BE2C (cell line): ENCODE measurements at regions not wholly inside any gene's neighbourhood (a gene's known extent, or its start where the extent isn't known, plus 50 kb on each side); places are given as distances from the start of the nearest gene placed in this dataset.
"Not testable (repeated sequence)": the region's sequence is repeated elsewhere in the genome, so short reads cannot be mapped to it uniquely, and the experiment has no call there.

ENCODE experiments used
- DNase-seq: peaks from one replicate; pipeline ENCODE4 v3.0.0-alpha.2; 2020
- H3K27me3 ChIP-seq: fragments of 250-450 bp; sonication (Bioruptor Pico); 2 replicates; pipeline ENCODE4 v1.5.1; 2020; ENCODE audit warnings: mild to moderate bottlenecking
- H3K36me3 ChIP-seq: fragments of 250-450 bp; sonication (Bioruptor Pico); 2 replicates; pipeline ENCODE4 v1.5.1; 2020; ENCODE audit warnings: mild to moderate bottlenecking
- H3K4me1 ChIP-seq: fragments of 250-450 bp; sonication (Bioruptor Pico); 2 replicates; pipeline ENCODE4 v1.5.1; 2020
- H3K4me3 ChIP-seq: 2 replicates; pipeline ENCODE4 v1.5.1; 2011; ENCODE audit warnings: low read depth, low read length
- H3K9me3 ChIP-seq: fragments of 250-450 bp; sonication (Bioruptor Pico); 2 replicates; pipeline ENCODE4 v1.5.1; 2020
- TF ChIP-seq, protein P1 (sequence below): IDR thresholded peaks from 2 replicates; pipeline ENCODE4 v1.5.1; 2012; ENCODE audit warnings: mild to moderate bottlenecking, low read depth, low read length

DNA sequence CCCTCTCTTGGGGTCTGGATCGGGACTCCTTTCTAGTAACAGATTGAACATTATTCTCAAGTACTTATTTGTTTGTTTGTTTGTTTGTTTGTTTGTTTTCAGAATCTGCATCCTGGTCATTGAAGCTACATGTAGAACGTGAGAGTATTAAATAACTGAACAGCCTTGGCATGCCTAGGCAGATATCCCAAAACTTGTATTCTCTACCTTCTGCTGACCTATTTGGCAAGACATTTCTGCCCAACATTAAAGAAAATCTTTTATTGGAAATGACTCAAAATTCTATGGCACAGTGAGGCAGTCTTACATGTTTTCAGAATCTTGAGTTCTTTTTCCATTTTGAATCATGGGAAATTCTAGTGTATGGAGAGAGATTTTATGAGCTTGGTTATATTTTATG lies 165.1 kb upstream of the CNOT2 start:
- DNase-seq, result no peak
- H3K36me3 ChIP-seq, result no peaks in the 10 kb centered on the region
- no peaks in the 10 kb centered on the region for H3K4me1 ChIP-seq
- no peaks in the 10 kb centered on the region for H3K9me3 ChIP-seq
- no peak overlapping the region for H3K4me3 ChIP-seq
- TF ChIP-seq, protein P1, sequence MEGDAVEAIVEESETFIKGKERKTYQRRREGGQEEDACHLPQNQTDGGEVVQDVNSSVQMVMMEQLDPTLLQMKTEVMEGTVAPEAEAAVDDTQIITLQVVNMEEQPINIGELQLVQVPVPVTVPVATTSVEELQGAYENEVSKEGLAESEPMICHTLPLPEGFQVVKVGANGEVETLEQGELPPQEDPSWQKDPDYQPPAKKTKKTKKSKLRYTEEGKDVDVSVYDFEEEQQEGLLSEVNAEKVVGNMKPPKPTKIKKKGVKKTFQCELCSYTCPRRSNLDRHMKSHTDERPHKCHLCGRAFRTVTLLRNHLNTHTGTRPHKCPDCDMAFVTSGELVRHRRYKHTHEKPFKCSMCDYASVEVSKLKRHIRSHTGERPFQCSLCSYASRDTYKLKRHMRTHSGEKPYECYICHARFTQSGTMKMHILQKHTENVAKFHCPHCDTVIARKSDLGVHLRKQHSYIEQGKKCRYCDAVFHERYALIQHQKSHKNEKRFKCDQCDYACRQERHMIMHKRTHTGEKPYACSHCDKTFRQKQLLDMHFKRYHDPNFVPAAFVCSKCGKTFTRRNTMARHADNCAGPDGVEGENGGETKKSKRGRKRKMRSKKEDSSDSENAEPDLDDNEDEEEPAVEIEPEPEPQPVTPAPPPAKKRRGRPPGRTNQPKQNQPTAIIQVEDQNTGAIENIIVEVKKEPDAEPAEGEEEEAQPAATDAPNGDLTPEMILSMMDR, result no peak
- no peaks in the 10 kb centered on the region for H3K27me3 ChIP-seq

DNA sequence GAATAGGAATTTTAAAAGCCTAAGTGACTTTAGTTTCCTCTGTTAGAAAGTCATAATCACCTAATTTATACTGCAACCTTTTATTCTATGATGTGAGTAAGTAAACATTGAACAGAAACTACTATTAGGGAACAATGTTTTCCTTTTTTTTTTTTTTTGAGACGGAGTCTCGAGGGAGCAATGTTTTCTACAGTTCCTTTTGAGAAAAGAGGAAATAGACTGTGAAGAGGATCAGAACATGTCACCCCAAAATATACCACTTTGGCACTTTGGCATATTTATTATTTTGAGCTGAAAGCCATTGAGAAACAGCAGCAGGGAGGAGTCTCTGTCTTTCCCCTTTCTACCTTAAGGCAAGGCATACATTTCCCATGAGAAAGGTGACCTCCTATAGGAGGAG lies 162.7 kb upstream of the CNOT2 start:
- DNase-seq, result no peak
- no peaks in the 10 kb centered on the region for H3K36me3 ChIP-seq
- H3K4me3 ChIP-seq, result no peak overlapping the region
- H3K27me3 ChIP-seq, result no peaks in the 10 kb centered on the region
- TF ChIP-seq, protein P1, result no peak
- no peaks in the 10 kb centered on the region for H3K4me1 ChIP-seq
- H3K9me3 ChIP-seq, result no peaks in the 10 kb centered on the region

DNA sequence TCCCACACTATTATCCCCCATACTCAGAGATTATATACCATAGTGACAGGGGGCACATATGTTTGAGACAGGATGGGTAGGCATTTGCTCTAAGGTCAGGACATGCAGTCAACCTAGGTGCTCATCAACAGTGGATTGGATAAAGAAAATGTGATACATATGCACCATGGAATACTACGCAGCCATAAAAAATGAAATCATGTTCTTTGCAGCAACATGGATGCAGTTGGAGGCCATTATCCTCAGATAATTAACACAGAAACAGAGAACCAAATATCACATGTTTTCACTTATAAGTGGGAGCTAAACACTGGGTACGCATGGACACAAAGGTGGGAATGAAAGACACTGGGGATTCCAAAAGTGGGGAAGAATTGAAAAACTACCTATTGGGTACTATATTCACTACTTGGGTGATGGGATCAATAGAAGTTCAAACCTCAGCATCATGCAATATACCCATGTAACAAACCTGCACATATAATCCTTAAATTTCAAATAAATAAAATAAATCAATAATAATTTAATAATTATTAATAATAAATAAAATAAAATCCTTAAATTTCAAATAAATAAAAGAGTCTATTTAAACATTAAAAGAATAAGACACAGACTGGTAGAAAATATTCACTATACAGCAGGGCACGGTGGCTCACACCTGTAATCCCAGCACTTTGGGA lies 160.1 kb upstream of the CNOT2 start:
- Histone ChIP-seq H3K27me3 (no peaks in the 10 kb centered on the region), H3K9me3 (no peaks in the 10 kb centered on the region), H3K4me3 (no peak overlapping the region), H3K4me1 (no peaks in the 10 kb centered on the region), H3K36me3 (no peaks in the 10 kb centered on the region)
- DNase-seq, result no peak
- TF ChIP-seq, protein P1, result no peak

DNA sequence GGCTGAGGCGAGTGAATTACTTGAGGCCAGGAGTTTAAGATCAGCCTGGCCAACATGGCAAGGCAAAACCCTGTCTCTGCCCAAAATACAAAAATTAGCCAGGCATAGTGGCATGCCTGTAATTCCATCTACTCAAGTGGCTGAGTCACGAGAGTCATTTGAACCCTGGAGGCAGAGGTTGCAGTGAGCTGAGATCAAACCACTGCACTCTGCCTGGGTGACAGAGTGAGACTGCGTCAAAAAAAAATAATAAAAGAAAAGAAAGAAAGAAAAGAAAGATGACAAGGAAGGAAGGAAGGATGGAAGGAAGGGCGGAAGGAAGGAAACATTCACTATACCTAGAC lies 159.6 kb upstream of the CNOT2 start:
- no peaks in the 10 kb centered on the region for H3K36me3 ChIP-seq
- TF ChIP-seq, protein P1, result no peak
- DNase-seq, result no peak
- no peaks in the 10 kb centered on the region for H3K4me1 ChIP-seq
- no peaks in the 10 kb centered on the region for H3K9me3 ChIP-seq
- no peaks in the 10 kb centered on the region for H3K27me3 ChIP-seq
- H3K4me3 ChIP-seq, result no peak overlapping the region

DNA sequence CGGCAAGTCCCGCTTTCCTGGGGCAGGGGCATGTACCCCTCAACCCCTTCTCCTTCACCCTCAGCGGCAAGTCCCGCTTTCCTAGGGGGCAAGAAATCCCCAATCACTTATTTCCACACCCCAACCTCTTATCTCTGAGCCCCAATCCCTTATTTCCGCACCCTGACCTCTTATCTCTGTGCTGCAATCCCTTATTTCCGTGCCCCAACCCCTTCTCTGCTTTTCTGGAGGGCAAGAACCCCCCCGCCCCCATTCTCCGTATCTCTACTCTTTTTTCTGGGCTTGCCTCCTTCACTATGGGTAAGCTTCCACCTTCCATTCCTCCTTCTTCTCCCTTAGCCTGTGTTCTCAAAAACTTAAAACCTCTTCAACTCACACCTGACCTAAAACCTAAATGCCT lies 156.9 kb upstream of the CNOT2 start:
- H3K36me3 ChIP-seq, H3K27me3 ChIP-seq, H3K4me3 ChIP-seq, DNase-seq, H3K9me3 ChIP-seq, H3K4me1 ChIP-seq: not testable (repeated sequence)

DNA sequence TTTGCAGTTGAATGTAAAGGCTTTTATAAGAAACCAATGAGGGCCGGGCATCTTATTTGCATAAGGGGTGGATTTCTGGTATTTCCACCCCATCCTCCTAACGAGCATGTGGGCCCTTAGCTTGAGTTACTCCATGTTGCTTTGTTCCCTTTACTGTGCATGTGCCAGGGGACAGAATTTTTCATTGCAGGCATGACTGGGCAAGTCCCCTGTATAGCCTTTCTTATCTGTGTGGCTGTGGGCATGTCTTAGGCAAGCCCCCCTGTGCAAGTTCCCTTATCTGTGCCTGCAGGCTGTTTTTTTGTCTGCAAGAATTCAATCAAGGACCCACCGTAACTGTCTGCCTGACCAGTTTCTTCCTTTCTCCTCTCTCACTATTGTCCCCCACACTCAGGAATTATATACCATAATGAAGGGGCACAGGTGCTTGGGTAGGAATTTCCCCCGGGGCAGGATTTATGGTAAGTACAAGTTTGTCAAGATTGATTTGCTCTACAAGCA lies 152.2 kb upstream of the CNOT2 start:
- DNase-seq, result no peak
- Histone ChIP-seq H3K27me3 (no peaks in the 10 kb centered on the region), H3K4me1 (no peaks in the 10 kb centered on the region), H3K36me3 (no peaks in the 10 kb centered on the region), H3K4me3 (no peak overlapping the region), H3K9me3 (no peaks in the 10 kb centered on the region)
- TF ChIP-seq, protein P1, result no peak
